Neuronal stem cell (in vitro differentiated cells): ENCODE measurements at regions not wholly inside any gene's neighbourhood (a gene's known extent, or its start where the extent isn't known, plus 50 kb on each side); places are given as distances from the start of the nearest gene placed in this dataset.
A peak's percentile ranks its signal among the peaks of the same experiment; 100 is the strongest.

Experiments used
- DNase-seq: peaks from one replicate; pipeline ENCODE4 v3.0.0-alpha.2; 2013; ENCODE audit warnings: low spot score
- H2AFZ ChIP-seq: one replicate; pipeline ENCODE4 v1.6.1; 2013; ENCODE audit warnings: mild to moderate bottlenecking, low read length, inconsistent platforms
- H2AK5ac ChIP-seq: 2 replicates; pipeline ENCODE4 v1.6.1; 2013; ENCODE audit warnings: low read depth, mild to moderate bottlenecking, inconsistent platforms, low read length, moderate library complexity, mixed read lengths
- H2BK120ac ChIP-seq: 2 replicates; pipeline ENCODE4 v1.6.1; 2013; ENCODE audit warnings: low read depth, mild to moderate bottlenecking, inconsistent platforms, low read length, moderate library complexity, mixed read lengths
- H2BK12ac ChIP-seq: one replicate; pipeline ENCODE4 v1.6.1; 2013; ENCODE audit warnings: low read length, inconsistent platforms
- H2BK15ac ChIP-seq: 2 replicates; pipeline ENCODE4 v1.6.1; 2013; ENCODE audit warnings: mild to moderate bottlenecking, low read length, inconsistent platforms, mixed read lengths
- H2BK5ac ChIP-seq: one replicate; pipeline ENCODE4 v1.6.1; 2013; ENCODE audit warnings: inconsistent platforms, mild to moderate bottlenecking, low read length, moderate library complexity
- H3K14ac ChIP-seq: one replicate; pipeline ENCODE4 v1.6.1; 2013; ENCODE audit warnings: low read length, inconsistent platforms
- H3K18ac ChIP-seq: 2 replicates; pipeline ENCODE4 v1.6.1; 2013; ENCODE audit warnings: low read length, inconsistent platforms
- H3K23ac ChIP-seq: 2 replicates; pipeline ENCODE4 v1.6.1; 2013; ENCODE audit warnings: low read depth, mild to moderate bottlenecking, mixed read lengths, low read length, inconsistent platforms; ENCODE audit not compliant: poor library complexity
- H3K27ac ChIP-seq: replicated peaks from 3 replicates; pipeline ENCODE4 v1.5.1; 2013; ENCODE audit warnings: low read length, inconsistent platforms
- H3K27me3 ChIP-seq, 3 experiments: 2 replicates each; pipeline ENCODE4 v1.6.1; 2013; ENCODE audit warnings: low read length in 3 of 3, mild to moderate bottlenecking in 2 of 3, inconsistent platforms in 1 of 3, low read depth in 1 of 3, mixed read lengths in 1 of 3, moderate library complexity in 1 of 3; ENCODE audit not compliant: control insufficient read depth in 3 of 3, insufficient read depth in 3 of 3
- H3K36me3 ChIP-seq, 2 donors: replicated peaks in 1 of 2; 2 replicates each; pipeline ENCODE4 v1.6.1; 2013; ENCODE audit warnings: low read length in 2 of 2; ENCODE audit not compliant: control insufficient read depth in 2 of 2, insufficient read depth in 2 of 2
- H3K4ac ChIP-seq: 2 replicates; pipeline ENCODE4 v1.6.1; 2013; ENCODE audit warnings: inconsistent platforms, mild to moderate bottlenecking, low read length, moderate library complexity
- H3K4me1 ChIP-seq, 2 donors: 1 replicate in 1 of 2; 2 replicates in 1 of 2; pipeline ENCODE4 v1.6.1; 2013; ENCODE audit warnings: low read length in 2 of 2, low read depth in 1 of 2; ENCODE audit not compliant: control insufficient read depth in 2 of 2, insufficient read depth in 1 of 2
- H3K4me2 ChIP-seq: one replicate; pipeline ENCODE4 v1.6.1; 2013; ENCODE audit warnings: mild to moderate bottlenecking, low read length, inconsistent platforms; ENCODE audit not compliant: insufficient read depth, poor library complexity, severe bottlenecking
- H3K4me3 ChIP-seq, 2 donors: 2 replicates each; pipeline ENCODE4 v1.5.1; 2013; ENCODE audit warnings: low read length in 2 of 2, mild to moderate bottlenecking in 2 of 2, inconsistent platforms in 1 of 2, moderate library complexity in 1 of 2
- H3K79me1 ChIP-seq: one replicate; pipeline ENCODE4 v1.6.1; 2013; ENCODE audit warnings: low read depth, mild to moderate bottlenecking, inconsistent platforms, low read length, moderate library complexity
- H3K9ac ChIP-seq: one replicate; pipeline ENCODE4 v1.6.1; 2013; ENCODE audit warnings: mild to moderate bottlenecking, low read depth, low read length, inconsistent platforms; ENCODE audit not compliant: poor library complexity
- H3K9me3 ChIP-seq, 2 donors: replicated peaks in 1 of 2; 2 replicates each; pipeline versions ENCODE3 to v1.6.1; 2013; ENCODE audit warnings: low read length in 2 of 2, mild to moderate bottlenecking in 2 of 2, inconsistent platforms in 1 of 2, low read depth in 1 of 2, mixed read lengths in 1 of 2, moderate library complexity in 1 of 2; ENCODE audit not compliant: control insufficient read depth in 2 of 2, insufficient read depth in 1 of 2
- H4K8ac ChIP-seq: one replicate; pipeline ENCODE4 v1.6.1; 2013; ENCODE audit warnings: low read depth, mild to moderate bottlenecking, inconsistent platforms, low read length, moderate library complexity
- H4K91ac ChIP-seq: one replicate; pipeline ENCODE4 v1.6.1; 2013; ENCODE audit warnings: low read length, low read depth, mild to moderate bottlenecking, inconsistent platforms; ENCODE audit not compliant: poor library complexity
- WGBS, 2 donors: extraction: QIAGEN DNeasy Blood & Tissue Kit; methylation state at CpG; one replicate each; pipeline ENCODE4 v1.1.7; 2013; ENCODE audit warnings: missing lambda C conversion rate in 2 of 2, mixed read lengths in 1 of 2; ENCODE audit not compliant: insufficient read length in 2 of 2, insufficient replicate concordance in 1 of 2; ENCODE audit errors: extremely low coverage in 2 of 2; 5-methylcytosine and 5-hydroxymethylcytosine counted together

GRCh38 chr1:175890958-175891357, 147.6 kb upstream of the TNR start:
- H3K9ac ChIP-seq: no peak overlapping the region
- no peak overlapping the region for H3K27ac ChIP-seq
- H3K23ac ChIP-seq: no peak overlapping the region
- no peak overlapping the region for H2BK15ac ChIP-seq
- no peak overlapping the region for H3K18ac ChIP-seq
- H2BK12ac ChIP-seq: no peak overlapping the region
- H3K9me3 ChIP-seq: peaks cover 0 to 1% of the 10 kb centered on the region in 2 donors
- no peak overlapping the region for H2BK5ac ChIP-seq
- H4K8ac ChIP-seq: no peak overlapping the region
- no peak overlapping the region for H3K4me2 ChIP-seq
- H3K36me3 ChIP-seq: no peaks in the 10 kb centered on the region
- no peak overlapping the region for H2BK120ac ChIP-seq
- H3K79me1 ChIP-seq: no peaks in the 10 kb centered on the region
- H2AFZ ChIP-seq: no peak overlapping the region
- WGBS, 2 donors: no CpG with 5 or more reads among the region's 7 CpGs
- no peak overlapping the region for H2AK5ac ChIP-seq
- H3K27me3 ChIP-seq: peaks cover 0 to 10% (median 0%) of the 10 kb centered on the region in 3 experiments
- H3K4ac ChIP-seq: no peak overlapping the region
- H3K4me1 ChIP-seq: peaks cover 0 to 7% of the 10 kb centered on the region in 2 donors
- H3K14ac ChIP-seq: no peak overlapping the region
- no peak overlapping the region for H3K4me3 ChIP-seq
- H4K91ac ChIP-seq: no peak overlapping the region
- DNase-seq: no peak

DNA sequence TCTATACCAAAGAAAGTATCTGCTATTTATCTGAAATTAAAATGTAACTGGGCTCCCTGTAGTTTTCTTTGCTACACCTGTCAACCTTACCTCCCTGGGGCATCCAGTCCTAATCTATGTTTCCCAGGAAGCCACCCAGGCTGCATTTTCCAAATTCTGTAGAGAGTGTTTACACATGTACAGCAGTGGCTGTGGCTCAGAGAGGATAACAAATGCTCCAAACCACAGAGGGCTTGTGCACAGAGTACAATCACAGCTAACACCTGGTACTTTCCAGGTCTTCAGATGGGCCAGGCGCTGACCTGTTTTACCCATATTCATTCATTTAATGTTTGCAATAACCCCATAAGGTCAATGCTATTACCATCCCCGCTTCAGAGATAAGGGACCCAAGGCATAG, 146.5 kb upstream of the TNR start:
- Histone ChIP-seq H3K4me2 (no peak overlapping the region), H3K14ac (no peak overlapping the region), H3K9ac (no peak overlapping the region), H3K18ac (no peak overlapping the region), H3K27ac (no peak overlapping the region), H2BK5ac (no peak overlapping the region), H2BK12ac (no peak overlapping the region), H3K4me1 (peaks cover 0 to 7% of the 10 kb centered on the region in 2 donors), H3K4me3 (no peak overlapping the region), H4K91ac (no peak overlapping the region), H3K36me3 (no peaks in the 10 kb centered on the region), H3K4ac (no peak overlapping the region), H3K27me3 (peaks cover 0 to 10% (median 0%) of the 10 kb centered on the region in 3 experiments), H2BK15ac (no peak overlapping the region), H2AFZ (no peak overlapping the region), H3K23ac (no peak overlapping the region), H4K8ac (no peak overlapping the region), H2BK120ac (no peak overlapping the region), H3K79me1 (no peaks in the 10 kb centered on the region), H3K9me3 (peaks cover 0 to 1% of the 10 kb centered on the region in 2 donors), H2AK5ac (no peak overlapping the region)
- no peak for DNase-seq
- no CpG with 5 or more reads among the region's 2 CpGs for WGBS, 2 donors

DNA sequence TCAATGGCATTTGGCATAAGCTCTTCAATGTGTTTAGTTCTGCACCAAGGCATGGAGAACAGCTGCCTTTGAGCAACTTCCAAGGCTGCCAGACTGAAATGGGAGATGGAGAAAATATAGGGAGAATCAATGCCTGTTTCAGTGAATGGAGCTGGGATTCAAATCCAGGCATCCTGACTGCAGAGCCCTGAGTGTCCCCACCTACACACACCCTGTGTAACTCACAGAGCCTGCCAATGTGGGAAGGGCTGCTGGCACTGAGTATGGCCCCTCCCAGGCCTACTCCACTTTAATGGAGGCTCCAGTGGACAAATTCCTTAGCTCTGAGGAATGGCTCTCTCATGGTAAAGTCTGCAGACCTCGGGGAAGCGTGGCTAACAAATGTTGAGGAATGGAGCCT, 145.6 kb upstream of the TNR start:
- H3K27ac ChIP-seq: no peak overlapping the region
- no peak overlapping the region for H3K4me3 ChIP-seq
- peaks cover 0 to 7% of the 10 kb centered on the region in 2 donors for H3K4me1 ChIP-seq
- WGBS, 2 donors: no CpG with 5 or more reads among the region's 2 CpGs
- no peak overlapping the region for H3K4ac ChIP-seq
- H2BK5ac ChIP-seq: no peak overlapping the region
- no peak overlapping the region for H4K8ac ChIP-seq
- H3K9me3 ChIP-seq: peaks cover 0 to 1% of the 10 kb centered on the region in 2 donors
- H2BK12ac ChIP-seq: no peak overlapping the region
- no peaks in the 10 kb centered on the region for H3K36me3 ChIP-seq
- no peak overlapping the region for H3K14ac ChIP-seq
- DNase-seq: no peak
- H2BK120ac ChIP-seq: no peak overlapping the region
- no peak overlapping the region for H2AK5ac ChIP-seq
- no peak overlapping the region for H2AFZ ChIP-seq
- H3K23ac ChIP-seq: no peak overlapping the region
- H3K9ac ChIP-seq: no peak overlapping the region
- no peaks in the 10 kb centered on the region for H3K79me1 ChIP-seq
- no peak overlapping the region for H3K18ac ChIP-seq
- peaks cover 0 to 10% (median 0%) of the 10 kb centered on the region in 3 experiments for H3K27me3 ChIP-seq
- H2BK15ac ChIP-seq: no peak overlapping the region
- no peak overlapping the region for H3K4me2 ChIP-seq
- no peak overlapping the region for H4K91ac ChIP-seq

DNA sequence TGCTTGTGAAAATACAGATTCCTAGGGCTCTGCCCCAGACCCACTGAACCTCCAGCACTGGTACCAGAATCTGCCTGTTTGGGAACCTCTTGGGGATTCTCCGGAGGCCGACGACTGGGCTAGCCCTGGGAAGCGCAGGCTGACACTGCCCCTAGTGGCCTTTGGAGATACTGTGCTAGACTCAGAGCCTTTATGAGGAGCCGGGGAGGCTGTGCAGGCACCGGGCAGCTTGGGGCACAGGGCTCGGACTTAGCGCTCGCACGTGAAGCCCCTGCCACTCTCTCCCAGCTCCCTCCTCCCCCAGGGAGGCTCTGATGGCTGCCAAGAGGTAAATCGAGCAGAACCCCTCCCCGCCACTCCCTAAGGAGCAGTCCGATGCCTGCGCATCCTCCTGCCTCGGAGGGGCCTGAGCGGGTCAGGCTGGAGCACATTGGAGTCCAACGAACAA, 144.6 kb upstream of the TNR start:
- H3K36me3 ChIP-seq: no peaks in the 10 kb centered on the region
- no peak overlapping the region for H3K9ac ChIP-seq
- no peaks in the 10 kb centered on the region for H3K79me1 ChIP-seq
- no peak overlapping the region for H2BK5ac ChIP-seq
- H3K4ac ChIP-seq: no peak overlapping the region
- H3K4me2 ChIP-seq: peak overlapping the region; percentile 51
- no peak overlapping the region for H3K14ac ChIP-seq
- no peak overlapping the region for H3K4me3 ChIP-seq
- peaks cover 0 to 1% of the 10 kb centered on the region in 2 donors for H3K9me3 ChIP-seq
- H2BK15ac ChIP-seq: no peak overlapping the region
- H4K8ac ChIP-seq: no peak overlapping the region
- no peak overlapping the region for H4K91ac ChIP-seq
- no peak overlapping the region for H2BK12ac ChIP-seq
- H3K18ac ChIP-seq: peak overlapping the region; percentile 74
- peak overlapping the region; percentile 86 for H2AFZ ChIP-seq
- H3K27ac ChIP-seq: no peak overlapping the region
- peak; percentile 67 for DNase-seq
- peaks cover 0 to 10% (median 0%) of the 10 kb centered on the region in 3 experiments for H3K27me3 ChIP-seq
- H2BK120ac ChIP-seq: no peak overlapping the region
- no peak overlapping the region for H2AK5ac ChIP-seq
- no peak overlapping the region for H3K23ac ChIP-seq
- peaks cover 0 to 7% of the 10 kb centered on the region in 2 donors for H3K4me1 ChIP-seq
- no CpG with 5 or more reads among the region's 17 CpGs for WGBS, 2 donors
